ENCODE measurements at regions not wholly inside any gene's neighbourhood (a gene's known extent, or its start where the extent isn't known, plus 50 kb on each side); places are given as distances from the start of the nearest gene placed in this dataset.

DNA sequence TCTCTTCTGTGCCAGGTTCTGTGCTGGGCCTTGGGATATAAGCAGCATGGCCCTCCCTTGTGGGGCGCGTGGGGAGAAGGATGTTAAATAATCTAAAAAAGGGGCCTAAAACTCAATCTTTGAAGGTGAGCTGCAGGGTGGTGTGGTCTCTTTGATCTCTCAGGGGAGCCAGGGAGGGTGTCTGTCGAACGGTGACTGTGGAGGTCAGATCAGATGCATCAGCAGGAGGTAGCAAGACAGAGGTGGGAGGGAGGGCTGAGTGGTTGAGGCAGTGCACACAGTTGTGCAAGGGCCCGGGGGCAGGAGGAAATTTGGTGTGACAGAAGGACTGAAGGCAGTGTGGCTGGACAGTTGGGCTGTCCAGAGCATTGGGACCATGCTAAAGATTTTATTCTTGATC is 287.3 kb downstream of the BMP7 start:
- no peaks in the 10 kb centered on the region for H3K79me2 ChIP-seq (ENCODE audit: control insufficient read depth, low read length)
- no peaks in the 10 kb centered on the region for H3K9me2 ChIP-seq (replicated peaks; ENCODE audit: control insufficient read depth, low read length)
- H3K9me3 ChIP-seq (ENCODE audit: control insufficient read depth, insufficient read depth, low read length): no peaks in the 10 kb centered on the region
- no peaks in the 10 kb centered on the region for H3K36me3 ChIP-seq (ENCODE audit: control insufficient read depth, low read length)
- H3K4me3 ChIP-seq (ENCODE audit: low read length): no peak overlapping the region
- H3K27ac ChIP-seq (ENCODE audit: low read depth, low read length): no peak overlapping the region
- peaks cover 16% of the 10 kb centered on the region for H3K27me3 ChIP-seq (ENCODE audit: control insufficient read depth, low read length)
- no peaks in the 10 kb centered on the region for H4K20me1 ChIP-seq (ENCODE audit: control insufficient read depth, insufficient read depth, low read depth, low read length)
- no peaks in the 10 kb centered on the region for H3K4me1 ChIP-seq (ENCODE audit: control insufficient read depth, low read length)
- no peaks in the 10 kb centered on the region for H3F3A ChIP-seq (ENCODE audit: control insufficient read depth, insufficient read depth)
- TF ChIP-seq EZH2phosphoT487 (IDR thresholded peaks at IDR 0.05; ENCODE audit: borderline replicate concordance, low read length): no peak
- TF ChIP-seq, protein P1, sequence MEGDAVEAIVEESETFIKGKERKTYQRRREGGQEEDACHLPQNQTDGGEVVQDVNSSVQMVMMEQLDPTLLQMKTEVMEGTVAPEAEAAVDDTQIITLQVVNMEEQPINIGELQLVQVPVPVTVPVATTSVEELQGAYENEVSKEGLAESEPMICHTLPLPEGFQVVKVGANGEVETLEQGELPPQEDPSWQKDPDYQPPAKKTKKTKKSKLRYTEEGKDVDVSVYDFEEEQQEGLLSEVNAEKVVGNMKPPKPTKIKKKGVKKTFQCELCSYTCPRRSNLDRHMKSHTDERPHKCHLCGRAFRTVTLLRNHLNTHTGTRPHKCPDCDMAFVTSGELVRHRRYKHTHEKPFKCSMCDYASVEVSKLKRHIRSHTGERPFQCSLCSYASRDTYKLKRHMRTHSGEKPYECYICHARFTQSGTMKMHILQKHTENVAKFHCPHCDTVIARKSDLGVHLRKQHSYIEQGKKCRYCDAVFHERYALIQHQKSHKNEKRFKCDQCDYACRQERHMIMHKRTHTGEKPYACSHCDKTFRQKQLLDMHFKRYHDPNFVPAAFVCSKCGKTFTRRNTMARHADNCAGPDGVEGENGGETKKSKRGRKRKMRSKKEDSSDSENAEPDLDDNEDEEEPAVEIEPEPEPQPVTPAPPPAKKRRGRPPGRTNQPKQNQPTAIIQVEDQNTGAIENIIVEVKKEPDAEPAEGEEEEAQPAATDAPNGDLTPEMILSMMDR (IDR thresholded peaks at IDR 0.05; ENCODE audit: low read depth, low read length, poor library complexity, severe bottlenecking): no peak
- no peak overlapping the region for H3K4me2 ChIP-seq (ENCODE audit: low read length)

DNA sequence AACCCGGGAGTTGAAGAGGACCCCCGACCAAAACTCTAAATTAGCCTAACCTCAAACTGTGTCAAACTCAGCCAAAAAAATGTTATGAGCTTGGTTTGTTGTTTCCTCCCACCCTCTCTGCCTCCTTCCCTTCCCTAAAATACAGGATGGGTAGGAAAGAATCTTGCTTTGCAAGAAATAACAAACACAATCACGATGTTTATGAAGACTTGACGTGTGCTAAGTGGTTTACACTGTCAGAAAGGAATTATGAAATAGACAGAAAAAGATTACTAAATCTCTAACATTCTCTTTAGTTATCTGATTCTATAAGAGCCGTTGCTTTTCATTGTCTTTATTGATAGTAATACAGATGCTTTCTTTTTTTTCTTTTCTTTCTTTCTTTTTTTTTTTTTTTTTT is 285.1 kb downstream of the BMP7 start:
- TF ChIP-seq, protein P1 (IDR thresholded peaks at IDR 0.05; ENCODE audit: low read depth, low read length, poor library complexity, severe bottlenecking): no peak
- no peak for TF ChIP-seq EZH2phosphoT487 (IDR thresholded peaks at IDR 0.05; ENCODE audit: borderline replicate concordance, low read length)
- no peaks in the 10 kb centered on the region for H3K4me1 ChIP-seq (ENCODE audit: control insufficient read depth, low read length)
- no peaks in the 10 kb centered on the region for H3K79me2 ChIP-seq (ENCODE audit: control insufficient read depth, low read length)
- H3K36me3 ChIP-seq (ENCODE audit: control insufficient read depth, low read length): no peaks in the 10 kb centered on the region
- no peak overlapping the region for H3K27ac ChIP-seq (ENCODE audit: low read depth, low read length)
- no peak overlapping the region for H3K4me3 ChIP-seq (ENCODE audit: low read length)
- H3K4me2 ChIP-seq (ENCODE audit: low read length): no peak overlapping the region
- H3F3A ChIP-seq (ENCODE audit: control insufficient read depth, insufficient read depth): no peaks in the 10 kb centered on the region
- peaks cover 6% of the 10 kb centered on the region; the same call in 1 of the 2 replicates for H3K27me3 ChIP-seq (ENCODE audit: control insufficient read depth, low read length)
- no peaks in the 10 kb centered on the region for H4K20me1 ChIP-seq (ENCODE audit: control insufficient read depth, insufficient read depth, low read depth, low read length)
- no peaks in the 10 kb centered on the region for H3K9me2 ChIP-seq (replicated peaks; ENCODE audit: control insufficient read depth, low read length)
- no peaks in the 10 kb centered on the region for H3K9me3 ChIP-seq (ENCODE audit: control insufficient read depth, insufficient read depth, low read length)

DNA sequence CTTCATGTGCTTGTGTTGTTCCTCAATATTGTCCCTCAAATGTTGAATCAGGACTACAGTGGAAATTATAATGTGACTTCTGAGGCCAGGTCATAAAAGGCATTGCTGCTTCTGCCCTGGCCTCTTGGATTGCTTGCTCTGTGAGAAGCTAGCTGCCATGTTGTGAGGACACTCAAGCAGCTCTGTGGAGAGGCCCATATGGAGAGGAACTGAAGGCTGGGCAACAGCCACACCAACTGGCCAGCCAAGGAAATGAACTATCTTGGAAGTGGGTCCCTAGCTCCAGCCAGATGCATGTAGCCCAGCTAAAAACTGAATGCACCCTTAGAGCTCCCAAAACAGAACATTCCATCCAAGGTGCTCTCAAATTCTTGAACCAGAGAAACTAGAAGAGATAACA is 282.6 kb downstream of the BMP7 start:
- H3K4me1 ChIP-seq (ENCODE audit: control insufficient read depth, low read length): no peaks in the 10 kb centered on the region
- no peaks in the 10 kb centered on the region for H3K36me3 ChIP-seq (ENCODE audit: control insufficient read depth, low read length)
- no peaks in the 10 kb centered on the region for H4K20me1 ChIP-seq (ENCODE audit: control insufficient read depth, insufficient read depth, low read depth, low read length)
- H3F3A ChIP-seq (ENCODE audit: control insufficient read depth, insufficient read depth): no peaks in the 10 kb centered on the region
- no peak for TF ChIP-seq EZH2phosphoT487 (IDR thresholded peaks at IDR 0.05; ENCODE audit: borderline replicate concordance, low read length)
- TF ChIP-seq, protein P1 (IDR thresholded peaks at IDR 0.05; ENCODE audit: low read depth, low read length, poor library complexity, severe bottlenecking): no peak
- no peak overlapping the region for H3K27ac ChIP-seq (ENCODE audit: low read depth, low read length)
- no peaks in the 10 kb centered on the region for H3K79me2 ChIP-seq (ENCODE audit: control insufficient read depth, low read length)
- H3K9me2 ChIP-seq (replicated peaks; ENCODE audit: control insufficient read depth, low read length): no peaks in the 10 kb centered on the region
- no peaks in the 10 kb centered on the region for H3K9me3 ChIP-seq (ENCODE audit: control insufficient read depth, insufficient read depth, low read length)
- no peak overlapping the region for H3K4me2 ChIP-seq (ENCODE audit: low read length)
- H3K4me3 ChIP-seq (ENCODE audit: low read length): no peak overlapping the region
- peaks cover 6% of the 10 kb centered on the region; the same call in 1 of the 2 replicates for H3K27me3 ChIP-seq (ENCODE audit: control insufficient read depth, low read length)
